ENCODE measurements at regions not wholly inside any gene's neighbourhood (a gene's known extent, or its start where the extent isn't known, plus 50 kb on each side); places are given as distances from the start of the nearest gene placed in this dataset.

GRCh38 chrX:125012585-125012984 is 307.1 kb upstream of the TEX13C start:
- TF ChIP-seq TSHZ2 (CRISPR knock-in tag; IDR thresholded peaks at IDR 0.05), result no peak
- TF ChIP-seq ISL1 (CRISPR knock-in tag; IDR thresholded peaks at IDR 0.05), result no peak
- no peak for TF ChIP-seq PATZ1 (CRISPR knock-in tag; IDR thresholded peaks at IDR 0.05; ENCODE audit: borderline replicate concordance)
- TF ChIP-seq CREB5 (CRISPR knock-in tag; IDR thresholded peaks at IDR 0.05; ENCODE audit: low read depth), result no peak
- TF ChIP-seq ZFP30 (CRISPR knock-in tag; IDR thresholded peaks at IDR 0.05), result no peak
- no peak for TF ChIP-seq ZNF565 (CRISPR knock-in tag; conservative IDR thresholded peaks at IDR 0.05; ENCODE audit: low read depth)
- no peak for TF ChIP-seq CSDC2 (CRISPR knock-in tag; IDR thresholded peaks at IDR 0.05)
- TF ChIP-seq POU6F1 (CRISPR knock-in tag; IDR thresholded peaks at IDR 0.05; ENCODE audit: borderline replicate concordance, low read depth), result no peak
- TF ChIP-seq GLIS3 (CRISPR knock-in tag; IDR thresholded peaks at IDR 0.05), result no peak
- TF ChIP-seq TOX (CRISPR knock-in tag; IDR thresholded peaks at IDR 0.05; ENCODE audit: borderline replicate concordance), result no peak
- TF ChIP-seq ZNF8 (CRISPR knock-in tag; IDR thresholded peaks at IDR 0.05), result no peak
- no peak for TF ChIP-seq ESRRG (CRISPR knock-in tag; IDR thresholded peaks at IDR 0.05)
